ENCODE measurements at regions not wholly inside any gene's neighbourhood (a gene's known extent, or its start where the extent isn't known, plus 50 kb on each side); places are given as distances from the start of the nearest gene placed in this dataset.

GRCh38 chr10:4195213-4195612 lies 410.2 kb upstream of the KLF6 start:
- H3K4me1 Mint-ChIP-seq, result peaks cover 5 to 7% of the 10 kb centered on the region in 2 experiments; a peak in 3 of 4 replicates
- no peak for TF ChIP-seq CTCF (conservative IDR thresholded peaks at IDR 0.05)
- H3K4me3 Mint-ChIP-seq, result no peak overlapping the region

More at GRCh38 chr10:4195213-4195612, 410.2 kb upstream of the KLF6 start:
- no peaks in the 10 kb centered on the region for H3K9me3 ChIP-seq (ENCODE audit: control insufficient read depth, low read depth, low read length)
- H3K27me3 ChIP-seq (ENCODE audit: insufficient read depth, low read length), result no peaks in the 10 kb centered on the region
- H2AFZ ChIP-seq (ENCODE audit: low read length), result no peak overlapping the region
- H3K36me3 Mint-ChIP-seq (ENCODE audit: insufficient read depth in 1 of 3, low read depth in 3 of 3), result no peaks in the 10 kb centered on the region; a peak in 1 of 7 replicates
- H3K27me3 Mint-ChIP-seq (ENCODE audit: low read depth), result no peaks in the 10 kb centered on the region
- H2BK15ac ChIP-seq (ENCODE audit: low read depth, low read length), result no peak overlapping the region
- no peak overlapping the region for H2AK5ac ChIP-seq (ENCODE audit: insufficient read length, low read length)
- no peak overlapping the region for H3K9ac ChIP-seq (ENCODE audit: extremely low read depth, insufficient read length, low read length)
- H3K4ac ChIP-seq (ENCODE audit: low read depth, low read length), result no peak overlapping the region
- no peak overlapping the region for H3K23ac ChIP-seq (ENCODE audit: insufficient read length, low read depth, low read length)
- WGBS (ENCODE audit: extremely low coverage, insufficient read length, low lambda C conversion rate), result no CpG with 5 or more reads among the region's 14 CpGs
- H3K79me2 ChIP-seq (ENCODE audit: insufficient read depth, low read length), result no peaks in the 10 kb centered on the region
- no peak overlapping the region for H4K5ac ChIP-seq (ENCODE audit: insufficient read length, low read depth, low read length)
- no peak overlapping the region for H4K91ac ChIP-seq (ENCODE audit: insufficient read length, low read depth, low read length)
- no peaks in the 10 kb centered on the region for H3K79me1 ChIP-seq (ENCODE audit: insufficient read depth, low read depth, low read length, poor library complexity, severe bottlenecking)
- H4K20me1 ChIP-seq (ENCODE audit: control insufficient read depth, insufficient read depth, insufficient read length), result no peaks in the 10 kb centered on the region
- no peak overlapping the region for H2BK5ac ChIP-seq (ENCODE audit: insufficient read length, low read length)
- H3K27ac ChIP-seq (ENCODE audit: insufficient read length, low read depth, low read length), result no peak overlapping the region
- H3K56ac ChIP-seq (ENCODE audit: insufficient read length, low read depth, low read length), result no peak overlapping the region
- H3T11ph ChIP-seq (ENCODE audit: low read length), result no peak overlapping the region
- H2BK12ac ChIP-seq (ENCODE audit: insufficient read length, low read depth, low read length), result no peak overlapping the region
- no peaks in the 10 kb centered on the region for H3K23me2 ChIP-seq (ENCODE audit: insufficient read length, low read depth, low read length, poor library complexity, severe bottlenecking)
- H3K4me2 ChIP-seq (ENCODE audit: insufficient read depth, insufficient read length, low read length), result no peak overlapping the region
- H3K9me3 Mint-ChIP-seq, result no peaks in the 10 kb centered on the region
- no peaks in the 10 kb centered on the region for H3K4me1 ChIP-seq (ENCODE audit: insufficient read depth, low read length)
- no peak overlapping the region for H3K18ac ChIP-seq (ENCODE audit: insufficient read length, low read depth, low read length)
- no peak overlapping the region for H3K27ac Mint-ChIP-seq
- H3K14ac ChIP-seq (ENCODE audit: insufficient read depth, low read length), result no peak overlapping the region
- no peak overlapping the region for H2BK20ac ChIP-seq (ENCODE audit: low read depth, low read length, poor library complexity, severe bottlenecking)
- no peak overlapping the region for H2BK120ac ChIP-seq (ENCODE audit: low read depth, low read length, poor library complexity, severe bottlenecking)
- DNase-seq, result no peak
- no peak overlapping the region for H4K8ac ChIP-seq (replicated peaks; ENCODE audit: insufficient read length, low read depth, low read length)
